GM13977 (cell line): ENCODE measurements at regions not wholly inside any gene's neighbourhood (a gene's known extent, or its start where the extent isn't known, plus 50 kb on each side); places are given as distances from the start of the nearest gene placed in this dataset.

Source experiments
- DNase-seq: peaks from one replicate; pipeline ENCODE4 v3.0.0; 2012; ENCODE audit warnings: low spot score
- in situ Hi-C: fragments of 300-500 bp; cut with MboI; formaldehyde crosslinking; loops from one replicate; pipeline ENCODE4 v1.12.0; 2022; ENCODE audit warnings: low sequenced_read_pairs, low pct_unique_long_range_greater_than_20kb, mixed read lengths, inconsistent platforms; ENCODE audit not compliant: unreplicated experiment
- TF ChIP-seq, protein P1 (sequence below): IDR thresholded peaks from 2 replicates; pipeline ENCODE4 v1.5.1; 2012; ENCODE audit warnings: mild to moderate bottlenecking, control low read depth; ENCODE audit not compliant: insufficient read depth; ENCODE audit errors: extremely low read depth, missing control alignments

DNA sequence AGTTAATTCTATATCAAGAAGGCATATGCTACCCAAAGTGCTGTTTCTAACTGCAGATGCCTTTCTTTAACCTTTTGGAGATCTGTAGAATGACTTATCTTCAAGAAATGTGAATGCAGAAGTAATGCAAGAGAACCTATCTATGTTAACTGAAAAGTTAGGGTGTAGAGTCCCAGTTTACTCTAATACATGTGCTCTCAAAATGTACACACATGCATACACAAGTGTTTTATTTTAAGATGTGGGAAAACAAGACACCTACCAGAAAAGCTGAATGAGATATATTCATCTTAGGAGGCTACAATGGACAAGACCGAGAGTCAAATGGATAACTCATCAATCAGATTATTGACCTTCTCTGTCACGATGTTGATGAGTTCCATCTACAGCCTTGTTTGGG is 80.9 kb downstream of the CDCA7 start:
- in situ Hi-C loops: no loop called here
- DNase-seq: no peak
- TF ChIP-seq, protein P1, sequence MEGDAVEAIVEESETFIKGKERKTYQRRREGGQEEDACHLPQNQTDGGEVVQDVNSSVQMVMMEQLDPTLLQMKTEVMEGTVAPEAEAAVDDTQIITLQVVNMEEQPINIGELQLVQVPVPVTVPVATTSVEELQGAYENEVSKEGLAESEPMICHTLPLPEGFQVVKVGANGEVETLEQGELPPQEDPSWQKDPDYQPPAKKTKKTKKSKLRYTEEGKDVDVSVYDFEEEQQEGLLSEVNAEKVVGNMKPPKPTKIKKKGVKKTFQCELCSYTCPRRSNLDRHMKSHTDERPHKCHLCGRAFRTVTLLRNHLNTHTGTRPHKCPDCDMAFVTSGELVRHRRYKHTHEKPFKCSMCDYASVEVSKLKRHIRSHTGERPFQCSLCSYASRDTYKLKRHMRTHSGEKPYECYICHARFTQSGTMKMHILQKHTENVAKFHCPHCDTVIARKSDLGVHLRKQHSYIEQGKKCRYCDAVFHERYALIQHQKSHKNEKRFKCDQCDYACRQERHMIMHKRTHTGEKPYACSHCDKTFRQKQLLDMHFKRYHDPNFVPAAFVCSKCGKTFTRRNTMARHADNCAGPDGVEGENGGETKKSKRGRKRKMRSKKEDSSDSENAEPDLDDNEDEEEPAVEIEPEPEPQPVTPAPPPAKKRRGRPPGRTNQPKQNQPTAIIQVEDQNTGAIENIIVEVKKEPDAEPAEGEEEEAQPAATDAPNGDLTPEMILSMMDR: no peak

- no peak for DNase-seq
- TF ChIP-seq, protein P1: no peak
- in situ Hi-C loops: no loop called here
Measured at GRCh38 chr2:173436088-173436487, 81.4 kb downstream of the CDCA7 start.

GRCh38 chr2:173441222-173441621 is 86.5 kb downstream of the CDCA7 start:
- TF ChIP-seq, protein P1: no peak
- DNase-seq: no peak

GRCh38 chr2:173442542-173442941 is 87.9 kb downstream of the CDCA7 start:
- DNase-seq: no peak
- TF ChIP-seq, protein P1: no peak
- in situ Hi-C loops: no loop called here

More at GRCh38 chr2:173441222-173441621, 86.5 kb downstream of the CDCA7 start:
- in situ Hi-C loops: no loop called here

- TF ChIP-seq, protein P1: no peak
- no peak for DNase-seq
- in situ Hi-C loops: no loop called here
Measured at GRCh38 chr2:173446722-173447121, 92.0 kb downstream of the CDCA7 start.

DNA sequence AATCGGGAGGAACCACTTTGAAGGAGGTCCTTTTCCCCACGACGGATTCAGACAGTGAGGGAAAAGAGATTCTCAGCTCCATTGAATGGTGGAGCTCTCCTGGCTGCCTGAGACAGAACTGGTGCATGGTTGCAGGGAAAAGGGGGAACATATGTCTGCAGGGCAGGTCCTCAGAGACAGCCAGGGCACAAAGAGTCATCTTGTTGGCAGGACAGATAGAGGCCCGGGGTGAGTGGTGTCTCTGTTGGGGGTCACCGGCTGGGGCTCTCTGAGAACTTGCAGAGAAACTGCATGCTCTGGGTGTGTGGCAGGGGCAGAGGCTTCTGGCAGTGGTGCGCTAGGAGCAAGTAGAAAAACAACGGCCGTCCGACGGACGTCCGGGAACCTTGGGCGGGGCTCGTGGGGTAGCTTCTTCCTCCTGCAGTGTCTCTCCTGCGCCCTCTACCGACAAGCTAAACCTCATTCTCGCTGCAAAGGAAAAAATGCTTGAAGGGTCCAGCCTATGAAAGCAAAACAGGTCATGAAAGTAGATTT is 94.3 kb downstream of the CDCA7 start:
- in situ Hi-C loops: no loop called here
- TF ChIP-seq, protein P1: peak; percentile 67
- peak; percentile 42 for DNase-seq

GRCh38 chr2:173451118-173451517 is 96.4 kb downstream of the CDCA7 start:
- in situ Hi-C loops: no loop called here

More at GRCh38 chr2:173451118-173451517, 96.4 kb downstream of the CDCA7 start:
- TF ChIP-seq, protein P1: no peak
- DNase-seq: no peak
